ENCODE measurements at regions not wholly inside any gene's neighbourhood (a gene's known extent, or its start where the extent isn't known, plus 50 kb on each side); places are given as distances from the start of the nearest gene placed in this dataset.

- Histone ChIP-seq H3K36me3 (ENCODE audit: control insufficient read depth in 4 of 4, insufficient read depth in 3 of 4, low read depth in 1 of 4, low read length in 3 of 4) (no peaks in the 10 kb centered on the region), H3K4me3 (ENCODE audit: low read depth in 1 of 3, low read length in 3 of 3) (no peak overlapping the region), H3K4me1 (ENCODE audit: control insufficient read depth in 4 of 4, insufficient read depth in 4 of 4, low read length in 3 of 4) (no peaks in the 10 kb centered on the region), H3K9me3 (ENCODE audit: control insufficient read depth in 4 of 4, low read length in 3 of 4) (no peaks in the 10 kb centered on the region), H3K27ac (ENCODE audit: low read depth in 1 of 2, low read length in 2 of 2) (no peak overlapping the region), H3K9ac (ENCODE audit: low read depth in 1 of 2, low read length in 2 of 2) (no peak overlapping the region), H3K27me3 (ENCODE audit: control insufficient read depth in 4 of 4, insufficient read depth in 4 of 4, low read length in 3 of 4) (peaks cover 0 to 4% (median 0%) of the 10 kb centered on the region in 4 donors)
- no peak for TF ChIP-seq HNF4A (conservative IDR thresholded peaks at IDR 0.05)
- no peak for TF ChIP-seq TAF1 (conservative IDR thresholded peaks at IDR 0.05)
- no peak for TF ChIP-seq REST (IDR thresholded peaks at IDR 0.05)
- no peak for TF ChIP-seq SP1 (IDR thresholded peaks at IDR 0.05)
- no peak for TF ChIP-seq EGR1 (IDR thresholded peaks at IDR 0.05; ENCODE audit: low read depth in 2 of 2)
- TF ChIP-seq ZBTB33 (IDR thresholded peaks at IDR 0.05): no peak
- no peak for TF ChIP-seq RXRA (IDR thresholded peaks at IDR 0.05)
- TF ChIP-seq GABPA (IDR thresholded peaks at IDR 0.05 in 1 of 2, conservative IDR thresholded peaks at IDR 0.05 in 1 of 2): no peak
- no peak for TF ChIP-seq RAD21 (IDR thresholded peaks at IDR 0.05)
- no peak for DNase-seq (ENCODE audit: low spot score)
- WGBS: 55% methylated on average over 3 of the region's 3 CpGs
Measured at GRCh38 chr7:85320699-85321476, 134.0 kb upstream of the SEMA3D start.

GRCh38 chr7:85316489-85316888 lies 129.6 kb upstream of the SEMA3D start:
- no peaks in the 10 kb centered on the region for H3K9me3 ChIP-seq (ENCODE audit: control insufficient read depth in 4 of 4, low read length in 3 of 4)
- H3K9ac ChIP-seq (ENCODE audit: low read depth in 1 of 2, low read length in 2 of 2): no peak overlapping the region
- peaks cover 0 to 4% (median 0%) of the 10 kb centered on the region in 4 donors for H3K27me3 ChIP-seq (ENCODE audit: control insufficient read depth in 4 of 4, insufficient read depth in 4 of 4, low read length in 3 of 4)
- H3K36me3 ChIP-seq (ENCODE audit: control insufficient read depth in 4 of 4, insufficient read depth in 3 of 4, low read depth in 1 of 4, low read length in 3 of 4): no peaks in the 10 kb centered on the region
- WGBS: 85% methylated on average over 2 of the region's 2 CpGs
- no peak for DNase-seq (ENCODE audit: low spot score)
- H3K4me1 ChIP-seq (ENCODE audit: control insufficient read depth in 4 of 4, insufficient read depth in 4 of 4, low read length in 3 of 4): no peaks in the 10 kb centered on the region
- H3K4me3 ChIP-seq (ENCODE audit: low read depth in 1 of 3, low read length in 3 of 3): no peak overlapping the region
- no peak overlapping the region for H3K27ac ChIP-seq (ENCODE audit: low read depth in 1 of 2, low read length in 2 of 2)
- TF ChIP-seq HNF4G (IDR thresholded peaks at IDR 0.05): no peak
- TF ChIP-seq MAX (IDR thresholded peaks at IDR 0.05): no peak
- TF ChIP-seq ATF3 (IDR thresholded peaks at IDR 0.05): no peak
- no peak for TF ChIP-seq ZBTB33 (IDR thresholded peaks at IDR 0.05)
- no peak for TF ChIP-seq RXRA (IDR thresholded peaks at IDR 0.05)
- no peak for TF ChIP-seq JUND (IDR thresholded peaks at IDR 0.05)
- TF ChIP-seq YY1 (IDR thresholded peaks at IDR 0.05): no peak
- no peak for TF ChIP-seq NR2F2 (IDR thresholded peaks at IDR 0.05)

Data from liver (tissue), 7 donors.